NCI-H69 (cell line): ENCODE measurements at regions not wholly inside any gene's neighbourhood (a gene's known extent, or its start where the extent isn't known, plus 50 kb on each side); places are given as distances from the start of the nearest gene placed in this dataset.
"Not testable (repeated sequence)": the region's sequence is repeated elsewhere in the genome, so short reads cannot be mapped to it uniquely, and the experiment has no call there.

Experiments
- DNase-seq: peaks from one replicate; lab custom pipeline; 2025; lab: John Stamatoyannopoulos, UW

DNA sequence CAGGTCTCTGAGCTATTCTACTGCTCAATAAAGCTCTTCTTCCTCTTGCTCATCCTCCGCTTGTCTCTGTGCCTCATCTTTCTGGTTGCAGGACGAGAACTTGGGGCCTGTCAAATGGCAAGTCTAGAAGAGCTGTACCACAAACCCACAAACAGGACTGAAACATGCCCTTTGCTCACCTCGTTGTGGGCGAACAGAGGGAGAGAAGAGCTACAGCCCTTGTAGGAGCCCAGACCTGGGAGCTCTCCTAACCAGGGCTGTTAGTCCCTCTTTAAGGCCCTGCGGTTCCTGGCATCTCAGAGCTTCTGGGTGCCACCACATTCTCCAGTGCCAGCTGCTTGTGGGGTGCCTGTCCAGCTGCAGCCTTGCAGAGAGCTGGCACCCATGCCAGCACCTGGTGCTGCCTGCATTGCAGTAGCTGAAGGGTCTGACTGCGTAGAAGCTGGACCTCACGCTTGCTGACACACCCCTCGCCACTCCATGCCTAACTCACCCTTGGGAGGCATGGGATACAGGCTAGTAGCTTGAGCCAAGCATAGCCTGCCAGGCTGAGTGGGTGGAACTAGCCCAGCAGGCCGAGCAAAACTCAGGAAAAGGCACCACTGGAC is 313.4 kb downstream of the ANKRD30B start:
- not testable (repeated sequence) for DNase-seq

DNA sequence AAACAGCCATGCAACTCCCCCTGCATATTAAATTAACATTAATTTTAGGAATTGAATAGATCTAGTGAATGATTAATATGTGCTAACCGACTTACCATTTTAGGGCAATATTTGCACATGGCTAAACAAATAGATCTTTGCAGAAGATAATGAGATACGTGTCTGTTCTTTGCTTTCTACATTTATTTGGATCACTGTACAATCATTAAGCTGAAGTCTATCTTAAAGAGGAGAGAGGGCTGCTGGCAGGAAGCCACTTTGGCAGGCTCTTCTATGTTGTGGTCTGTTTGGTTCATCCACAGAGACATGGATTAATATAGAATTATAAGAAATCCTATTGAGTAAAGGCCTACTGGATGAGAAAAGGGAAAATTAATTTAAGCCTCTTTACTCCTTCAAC is 318.5 kb downstream of the ANKRD30B start:
- DNase-seq = not testable (repeated sequence)

DNA sequence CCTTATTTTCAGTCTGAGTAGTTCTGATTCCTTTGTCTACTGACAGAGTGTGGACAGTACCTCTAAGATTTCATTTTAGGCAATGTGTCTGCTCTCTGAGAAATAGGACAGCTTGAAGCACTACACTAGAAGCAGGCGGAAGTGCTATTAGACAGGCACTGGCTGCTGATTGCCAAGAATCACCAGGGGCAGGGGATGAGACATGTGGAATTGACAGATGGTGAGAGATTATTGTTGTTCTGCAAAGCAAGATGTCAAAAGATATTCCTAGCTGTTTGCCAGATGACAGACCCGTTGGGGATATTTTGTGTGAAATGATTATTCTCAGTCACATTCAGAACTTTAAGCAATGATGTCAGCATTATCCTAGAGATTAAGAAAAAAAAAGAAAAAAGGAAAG is 323.3 kb downstream of the ANKRD30B start:
- DNase-seq = not testable (repeated sequence)
